Trophoblast cell (in vitro differentiated cells and primary cell): ENCODE measurements at regions not wholly inside any gene's neighbourhood (a gene's known extent, or its start where the extent isn't known, plus 50 kb on each side); places are given as distances from the start of the nearest gene placed in this dataset.

Experiments
- DNase-seq, 2 donors: peaks; one replicate each; pipeline ENCODE4 v3.0.0-alpha.2; 2016
- H2AFZ ChIP-seq: 2 replicates; pipeline ENCODE4 v1.6.1; 2013; ENCODE audit warnings: low read length, moderate library complexity, mild to moderate bottlenecking; ENCODE audit not compliant: insufficient read depth, poor library complexity
- H2AK5ac ChIP-seq: 2 replicates; pipeline ENCODE4 v1.6.1; 2013; ENCODE audit warnings: mild to moderate bottlenecking, low read length
- H2BK120ac ChIP-seq: 2 replicates; pipeline ENCODE4 v1.6.1; 2013; ENCODE audit warnings: low read length, mild to moderate bottlenecking, moderate library complexity; ENCODE audit not compliant: insufficient read depth, poor library complexity
- H2BK12ac ChIP-seq: 2 replicates; pipeline ENCODE4 v1.6.1; 2013; ENCODE audit warnings: mild to moderate bottlenecking, low read length, moderate library complexity
- H2BK5ac ChIP-seq: 2 replicates; pipeline ENCODE4 v1.6.1; 2013; ENCODE audit warnings: low read length, low read depth, moderate library complexity, mild to moderate bottlenecking; ENCODE audit not compliant: poor library complexity
- H3K14ac ChIP-seq: 2 replicates; pipeline ENCODE4 v1.6.1; 2013; ENCODE audit warnings: mild to moderate bottlenecking, low read length
- H3K18ac ChIP-seq: 2 replicates; pipeline ENCODE4 v1.6.1; 2013; ENCODE audit warnings: mild to moderate bottlenecking, low read length
- H3K23ac ChIP-seq: 2 replicates; pipeline ENCODE4 v1.6.1; 2013; ENCODE audit warnings: low read length
- H3K27ac ChIP-seq: 2 replicates; pipeline ENCODE4 v1.5.1; 2013; ENCODE audit warnings: low read depth, mild to moderate bottlenecking, inconsistent platforms, low read length, moderate library complexity
- H3K27me3 ChIP-seq: 2 replicates; pipeline ENCODE4 v1.6.1; 2013; ENCODE audit warnings: inconsistent platforms, mild to moderate bottlenecking, low read length, moderate library complexity; ENCODE audit not compliant: insufficient read depth
- H3K36me3 ChIP-seq, 2 experiments: 1 replicate in 1 of 2; 2 replicates in 1 of 2; pipeline ENCODE4 v1.6.1; 2013; ENCODE audit warnings: low read length in 2 of 2, mild to moderate bottlenecking in 2 of 2, moderate library complexity in 1 of 2; ENCODE audit not compliant: insufficient read depth in 2 of 2, control insufficient read depth in 1 of 2
- H3K4ac ChIP-seq: 2 replicates; pipeline ENCODE4 v1.6.1; 2013; ENCODE audit warnings: low read depth, mild to moderate bottlenecking, low read length, moderate library complexity
- H3K4me1 ChIP-seq, 2 experiments: 1 replicate in 1 of 2; 2 replicates in 1 of 2; pipeline ENCODE4 v1.6.1; 2013; ENCODE audit warnings: low read length in 2 of 2, mild to moderate bottlenecking in 2 of 2, moderate library complexity in 1 of 2; ENCODE audit not compliant: insufficient read depth in 2 of 2, control insufficient read depth in 1 of 2
- H3K4me2 ChIP-seq: 2 replicates; pipeline ENCODE4 v1.6.1; 2013; ENCODE audit warnings: inconsistent platforms, mild to moderate bottlenecking, low read length, moderate library complexity
- H3K4me3 ChIP-seq: 2 replicates; pipeline ENCODE4 v1.5.1; 2013; ENCODE audit warnings: mild to moderate bottlenecking, low read depth, low read length, inconsistent platforms
- H3K79me1 ChIP-seq: one replicate; pipeline ENCODE4 v1.6.1; 2013; ENCODE audit warnings: low read length
- H3K79me2 ChIP-seq: 2 replicates; pipeline ENCODE4 v1.6.1; 2013; ENCODE audit warnings: low read length, mild to moderate bottlenecking; ENCODE audit not compliant: control insufficient read depth, insufficient read depth, poor library complexity
- H3K9ac ChIP-seq: 2 replicates; pipeline ENCODE4 v1.6.1; 2013; ENCODE audit warnings: mild to moderate bottlenecking, low read length
- H3K9me3 ChIP-seq: 2 replicates; pipeline ENCODE4 v1.6.1; 2013; ENCODE audit warnings: low read depth, mild to moderate bottlenecking, control low read depth, inconsistent platforms, low read length; ENCODE audit not compliant: insufficient read depth
- H4K12ac ChIP-seq: 2 replicates; pipeline ENCODE4 v1.6.1; 2013; ENCODE audit warnings: low read depth, mild to moderate bottlenecking, low read length, moderate library complexity
- H4K8ac ChIP-seq: 2 replicates; pipeline ENCODE4 v1.6.1; 2013; ENCODE audit warnings: low read depth, mild to moderate bottlenecking, low read length, moderate library complexity
- H4K91ac ChIP-seq: one replicate; pipeline ENCODE4 v1.6.1; 2013; ENCODE audit warnings: low read depth, mild to moderate bottlenecking, low read length, moderate library complexity
- WGBS: extraction: QIAGEN DNeasy Blood & Tissue Kit; methylation state at CpG from one replicate; pipeline ENCODE4 v1.1.7; 2013; ENCODE audit warnings: missing lambda C conversion rate; ENCODE audit not compliant: insufficient read length, insufficient coverage; ENCODE audit errors: extremely low coverage; 5-methylcytosine and 5-hydroxymethylcytosine counted together

DNA sequence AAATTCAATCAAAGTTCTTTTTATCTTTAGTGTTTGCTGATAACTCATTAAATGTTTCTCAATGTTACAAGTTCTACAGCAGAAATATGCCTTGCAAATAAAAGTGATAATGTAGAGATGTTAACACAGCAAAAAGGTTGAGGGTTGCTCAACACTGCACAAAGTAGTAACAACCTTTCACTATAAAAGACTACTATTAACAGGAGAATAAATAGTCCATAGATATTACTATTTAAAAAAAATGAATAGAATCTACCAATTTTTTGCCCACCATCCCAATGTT lies 378.1 kb downstream of the RBM43 start:
- Histone ChIP-seq H3K36me3 (peaks cover 2 to 3% of the 10 kb centered on the region in 2 experiments), H4K91ac (no peak overlapping the region), H3K14ac (no peak overlapping the region), H4K8ac (no peak overlapping the region), H3K79me2 (no peaks in the 10 kb centered on the region), H3K4me2 (no peak overlapping the region), H3K79me1 (peaks cover 1% of the 10 kb centered on the region), H2BK12ac (no peak overlapping the region), H2AK5ac (no peak overlapping the region), H3K4me1 (no peaks in the 10 kb centered on the region), H3K18ac (no peak overlapping the region), H2AFZ (no peak overlapping the region), H3K27me3 (no peaks in the 10 kb centered on the region), H3K9me3 (no peaks in the 10 kb centered on the region), H3K4ac (no peak overlapping the region), H3K27ac (no peak overlapping the region), H2BK5ac (no peak overlapping the region), H4K12ac (no peak overlapping the region), H3K4me3 (no peak overlapping the region), H3K9ac (no peak overlapping the region), H2BK120ac (no peak overlapping the region), H3K23ac (no peak overlapping the region)
- DNase-seq: no peak

DNA sequence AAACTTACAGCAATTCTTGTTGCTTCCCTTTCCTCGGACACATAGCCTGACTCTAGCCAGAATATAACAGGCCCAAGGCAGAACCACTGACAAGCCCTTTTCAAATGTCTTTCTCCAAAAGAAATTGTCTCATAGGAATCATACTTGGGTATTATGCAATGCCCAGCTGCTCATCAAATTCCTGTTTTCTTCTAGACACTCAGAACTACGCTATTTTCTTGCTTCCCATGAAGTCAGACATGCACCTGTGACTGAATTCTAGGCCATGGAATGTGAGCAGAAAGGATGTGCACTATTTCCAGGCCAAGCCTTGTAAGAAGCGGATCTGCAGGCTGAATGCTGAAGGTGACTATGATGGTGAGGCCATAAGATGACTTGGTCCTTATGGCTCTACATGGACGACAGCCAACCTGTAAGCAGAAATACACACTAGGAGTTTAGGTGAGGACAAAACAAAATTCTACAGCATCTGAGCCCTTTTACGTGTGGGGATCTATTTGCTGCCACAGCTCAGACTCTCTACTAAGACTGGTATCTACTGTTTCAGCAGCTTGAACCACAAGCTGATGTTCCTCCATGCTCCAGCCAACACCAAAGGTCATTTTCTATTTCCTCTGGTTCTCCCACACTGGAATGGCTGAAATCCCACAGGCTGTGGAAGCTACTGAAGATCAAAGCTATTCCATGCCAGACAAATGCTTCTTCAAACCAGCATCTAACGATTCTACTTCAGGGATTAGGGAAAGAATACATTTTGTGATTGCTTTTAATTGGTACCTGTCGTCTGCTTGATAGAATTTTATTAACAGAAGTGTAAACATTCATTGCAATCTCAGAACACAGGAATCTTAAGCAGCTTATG lies 378.7 kb downstream of the RBM43 start:
- H3K4ac ChIP-seq: no peak overlapping the region
- peak in 1 of 2 donors; percentile 27 for DNase-seq
- H3K79me2 ChIP-seq: no peaks in the 10 kb centered on the region
- H2BK12ac ChIP-seq: no peak overlapping the region
- no peak overlapping the region for H4K12ac ChIP-seq
- no peak overlapping the region for H3K27ac ChIP-seq
- peaks cover 2% of the 10 kb centered on the region for H3K9me3 ChIP-seq
- H3K23ac ChIP-seq: no peak overlapping the region
- no peaks in the 10 kb centered on the region for H3K4me1 ChIP-seq
- no peak overlapping the region for H2AK5ac ChIP-seq
- H3K27me3 ChIP-seq: no peaks in the 10 kb centered on the region
- no peak overlapping the region for H3K9ac ChIP-seq
- no peak overlapping the region for H2BK5ac ChIP-seq
- H4K8ac ChIP-seq: no peak overlapping the region
- peaks cover 5 to 7% of the 10 kb centered on the region in 2 experiments for H3K36me3 ChIP-seq
- no peak overlapping the region for H3K18ac ChIP-seq
- H2BK120ac ChIP-seq: no peak overlapping the region
- no peak overlapping the region for H3K4me3 ChIP-seq
- peaks cover 1% of the 10 kb centered on the region for H3K79me1 ChIP-seq
- WGBS: no CpG with 5 or more reads among the region's 7 CpGs
- no peak overlapping the region for H2AFZ ChIP-seq
- no peak overlapping the region for H4K91ac ChIP-seq
- no peak overlapping the region for H3K14ac ChIP-seq
- H3K4me2 ChIP-seq: no peak overlapping the region

DNA sequence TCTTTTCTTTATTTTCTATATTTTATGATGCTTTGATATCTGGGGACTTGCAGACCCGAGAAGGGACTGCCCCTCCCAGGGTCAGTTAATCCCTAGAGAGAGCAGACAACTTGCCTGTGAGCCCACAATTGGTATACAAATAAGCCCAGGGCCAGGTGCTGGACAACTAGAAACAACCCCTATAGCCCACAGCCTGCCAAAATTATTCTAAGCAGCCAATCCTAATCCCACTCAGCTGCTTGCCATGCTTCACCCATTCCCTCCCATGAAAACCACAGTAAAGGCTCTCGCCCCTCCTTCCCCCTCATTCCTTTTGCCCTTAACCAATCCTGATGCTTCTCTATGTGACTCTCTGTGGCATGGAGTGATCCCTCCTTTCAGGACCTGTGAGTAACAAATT lies 380.7 kb downstream of the RBM43 start:
- no CpG with 5 or more reads among the region's 2 CpGs for WGBS
- no peak overlapping the region for H3K18ac ChIP-seq
- H2BK5ac ChIP-seq: no peak overlapping the region
- H3K79me2 ChIP-seq: no peaks in the 10 kb centered on the region
- H4K8ac ChIP-seq: no peak overlapping the region
- H3K27me3 ChIP-seq: no peaks in the 10 kb centered on the region
- H3K4ac ChIP-seq: no peak overlapping the region
- no peaks in the 10 kb centered on the region for H3K4me1 ChIP-seq
- H3K4me3 ChIP-seq: no peak overlapping the region
- no peak overlapping the region for H2AK5ac ChIP-seq
- H4K12ac ChIP-seq: no peak overlapping the region
- H3K27ac ChIP-seq: no peak overlapping the region
- no peak overlapping the region for H2BK12ac ChIP-seq
- no peak overlapping the region for H3K4me2 ChIP-seq
- no peak overlapping the region for H2BK120ac ChIP-seq
- no peak overlapping the region for H4K91ac ChIP-seq
- no peaks in the 10 kb centered on the region for H3K79me1 ChIP-seq
- no peak overlapping the region for H2AFZ ChIP-seq
- H3K9ac ChIP-seq: no peak overlapping the region
- H3K36me3 ChIP-seq: peaks cover 4 to 5% of the 10 kb centered on the region in 2 experiments
- no peak overlapping the region for H3K23ac ChIP-seq
- H3K14ac ChIP-seq: no peak overlapping the region
- DNase-seq: peak in 1 of 2 donors; percentile 19
- H3K9me3 ChIP-seq: peaks cover 2% of the 10 kb centered on the region

DNA sequence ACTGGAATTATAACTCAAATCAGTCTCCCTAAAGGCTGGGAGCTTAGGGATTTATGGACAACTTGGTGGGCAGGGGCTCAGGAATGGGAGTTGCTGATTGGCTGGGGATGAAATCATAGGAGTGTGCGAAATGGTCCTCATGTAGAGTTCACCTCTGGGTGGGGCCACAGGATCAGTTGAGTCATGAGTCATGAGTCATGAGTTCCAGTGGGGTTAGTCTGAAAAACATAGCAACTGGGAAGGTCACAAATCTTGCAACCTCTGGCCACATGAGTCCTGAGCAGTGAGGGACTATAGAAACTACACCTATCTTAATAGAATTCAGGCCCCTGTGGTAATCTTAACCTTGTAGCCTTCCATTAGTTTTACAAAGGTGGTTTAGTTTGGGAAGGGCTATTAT lies 383.3 kb downstream of the RBM43 start:
- no peak overlapping the region for H3K9ac ChIP-seq
- no peaks in the 10 kb centered on the region for H3K4me1 ChIP-seq
- no peak overlapping the region for H3K23ac ChIP-seq
- no peak overlapping the region for H2BK5ac ChIP-seq
- H3K79me2 ChIP-seq: no peaks in the 10 kb centered on the region
- H3K4ac ChIP-seq: no peak overlapping the region
- no peak overlapping the region for H3K14ac ChIP-seq
- no peak overlapping the region for H3K4me2 ChIP-seq
- no CpG with 5 or more reads among the region's 1 CpG for WGBS
- H4K12ac ChIP-seq: no peak overlapping the region
- H2AFZ ChIP-seq: no peak overlapping the region
- H3K18ac ChIP-seq: no peak overlapping the region
- H3K27me3 ChIP-seq: no peaks in the 10 kb centered on the region
- no peak overlapping the region for H4K91ac ChIP-seq
- H3K36me3 ChIP-seq: peaks cover 4 to 5% of the 10 kb centered on the region in 2 experiments
- H3K27ac ChIP-seq: no peak overlapping the region
- H3K79me1 ChIP-seq: no peaks in the 10 kb centered on the region
- H2AK5ac ChIP-seq: no peak overlapping the region
- H2BK120ac ChIP-seq: no peak overlapping the region
- DNase-seq: peak; percentile 8 to 34
- H3K4me3 ChIP-seq: no peak overlapping the region
- H4K8ac ChIP-seq: no peak overlapping the region
- peaks cover 2% of the 10 kb centered on the region for H3K9me3 ChIP-seq
- no peak overlapping the region for H2BK12ac ChIP-seq
